HFF-Myc (cell line): ENCODE measurements at regions not wholly inside any gene's neighbourhood (a gene's known extent, or its start where the extent isn't known, plus 50 kb on each side); places are given as distances from the start of the nearest gene placed in this dataset.

Experiments used
- DNase-seq: peaks from one replicate; pipeline ENCODE4 v3.0.0-alpha.2; 2011; ENCODE audit warnings: low read depth; ENCODE audit errors: extremely low read depth
- H3K4me3 ChIP-seq: replicated peaks from 2 replicates; pipeline ENCODE4 v1.5.1; 2011; ENCODE audit warnings: low read depth, mild to moderate bottlenecking, control low read depth, low read length
- TF ChIP-seq, protein P1 (sequence below): IDR thresholded peaks from 2 replicates; pipeline ENCODE4 v1.5.1; 2012; ENCODE audit warnings: mild to moderate bottlenecking, low read depth, low read length, control low read depth; ENCODE audit errors: missing control alignments

GRCh38 chr14:43625294-43625693 is 881.8 kb downstream of the FSCB start:
- no peak overlapping the region for H3K4me3 ChIP-seq
- no peak for DNase-seq
- TF ChIP-seq, protein P1, sequence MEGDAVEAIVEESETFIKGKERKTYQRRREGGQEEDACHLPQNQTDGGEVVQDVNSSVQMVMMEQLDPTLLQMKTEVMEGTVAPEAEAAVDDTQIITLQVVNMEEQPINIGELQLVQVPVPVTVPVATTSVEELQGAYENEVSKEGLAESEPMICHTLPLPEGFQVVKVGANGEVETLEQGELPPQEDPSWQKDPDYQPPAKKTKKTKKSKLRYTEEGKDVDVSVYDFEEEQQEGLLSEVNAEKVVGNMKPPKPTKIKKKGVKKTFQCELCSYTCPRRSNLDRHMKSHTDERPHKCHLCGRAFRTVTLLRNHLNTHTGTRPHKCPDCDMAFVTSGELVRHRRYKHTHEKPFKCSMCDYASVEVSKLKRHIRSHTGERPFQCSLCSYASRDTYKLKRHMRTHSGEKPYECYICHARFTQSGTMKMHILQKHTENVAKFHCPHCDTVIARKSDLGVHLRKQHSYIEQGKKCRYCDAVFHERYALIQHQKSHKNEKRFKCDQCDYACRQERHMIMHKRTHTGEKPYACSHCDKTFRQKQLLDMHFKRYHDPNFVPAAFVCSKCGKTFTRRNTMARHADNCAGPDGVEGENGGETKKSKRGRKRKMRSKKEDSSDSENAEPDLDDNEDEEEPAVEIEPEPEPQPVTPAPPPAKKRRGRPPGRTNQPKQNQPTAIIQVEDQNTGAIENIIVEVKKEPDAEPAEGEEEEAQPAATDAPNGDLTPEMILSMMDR = no peak

GRCh38 chr14:43621282-43621681 is 885.8 kb downstream of the FSCB start:
- DNase-seq = no peak
- H3K4me3 ChIP-seq = no peak overlapping the region
- TF ChIP-seq, protein P1 = no peak

- H3K4me3 ChIP-seq = no peak overlapping the region
- TF ChIP-seq, protein P1 = no peak
- DNase-seq = no peak
Observed at GRCh38 chr14:43595096-43595772, 911.8 kb downstream of the FSCB start.

- TF ChIP-seq, protein P1 = no peak
- no peak for DNase-seq
- H3K4me3 ChIP-seq = no peak overlapping the region
Observed at GRCh38 chr14:43591776-43592175, 915.3 kb downstream of the FSCB start.

- TF ChIP-seq, protein P1 = no peak
- DNase-seq = no peak
- H3K4me3 ChIP-seq = no peak overlapping the region
Observed at GRCh38 chr14:43587183-43587582, 919.9 kb downstream of the FSCB start.

DNA sequence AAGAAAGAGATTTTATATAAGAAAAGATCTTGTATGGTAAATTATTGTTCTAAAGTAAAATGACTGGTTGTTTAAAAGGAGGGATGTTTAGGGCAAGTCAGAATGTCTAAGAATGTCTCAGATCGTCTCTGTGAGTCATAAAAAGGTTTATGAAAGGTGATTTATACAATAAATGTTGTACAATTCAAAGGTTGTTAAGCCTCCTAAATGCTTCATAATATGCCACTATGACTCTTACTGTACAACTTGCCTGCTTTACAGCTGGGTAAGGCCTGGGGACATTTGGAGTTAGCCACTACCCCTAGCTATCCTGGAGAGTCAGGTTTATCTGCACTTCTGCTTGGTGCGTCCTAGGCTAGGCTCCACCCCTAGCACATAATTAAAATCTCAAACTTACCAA is 927.4 kb downstream of the FSCB start:
- no peak for DNase-seq
- H3K4me3 ChIP-seq = no peak overlapping the region
- TF ChIP-seq, protein P1 = no peak

GRCh38 chr14:43568022-43568421 is 939.1 kb downstream of the FSCB start:
- H3K4me3 ChIP-seq = no peak overlapping the region
- DNase-seq = no peak
- TF ChIP-seq, protein P1 = no peak
